ENCODE measurements at regions not wholly inside any gene's neighbourhood (a gene's known extent, or its start where the extent isn't known, plus 50 kb on each side); places are given as distances from the start of the nearest gene placed in this dataset.
A peak's percentile ranks its signal among the peaks of the same experiment; 100 is the strongest.

GRCh38 chr5:53219174-53219573 is 109.6 kb upstream of the MOCS2 start:
- no peak for DNase-seq (ENCODE audit: low read depth, low spot score)

DNA sequence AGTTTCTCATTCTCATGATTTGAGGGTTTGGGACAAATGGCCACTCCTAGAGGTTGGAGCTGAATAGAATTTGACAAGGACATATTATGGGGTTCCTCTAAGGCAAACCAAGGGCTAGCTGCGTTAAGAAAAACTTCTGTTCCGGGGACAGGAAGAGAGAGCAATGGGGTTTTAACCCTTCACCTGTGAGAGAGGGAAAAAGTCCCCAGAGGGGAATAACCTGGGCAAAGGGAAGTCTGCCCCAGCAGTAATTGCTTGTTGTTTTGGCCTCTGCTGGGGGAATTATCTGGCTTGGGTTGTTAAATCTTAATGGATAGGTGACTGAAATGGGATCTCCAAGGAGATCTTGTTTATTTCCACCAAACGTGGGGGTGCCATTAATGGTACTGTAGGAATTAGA is 110.1 kb upstream of the MOCS2 start:
- DNase-seq (ENCODE audit: low read depth, low spot score) = no peak

GRCh38 chr5:53233645-53234405 is 124.3 kb upstream of the MOCS2 start:
- DNase-seq (ENCODE audit: low read depth, low spot score) = no peak

GRCh38 chr5:53236683-53237082 is 127.1 kb upstream of the MOCS2 start:
- no peak for DNase-seq (ENCODE audit: low read depth, low spot score)

GRCh38 chr5:53237876-53238275 is 128.3 kb upstream of the MOCS2 start:
- no peak for DNase-seq (ENCODE audit: low read depth, low spot score)

DNA sequence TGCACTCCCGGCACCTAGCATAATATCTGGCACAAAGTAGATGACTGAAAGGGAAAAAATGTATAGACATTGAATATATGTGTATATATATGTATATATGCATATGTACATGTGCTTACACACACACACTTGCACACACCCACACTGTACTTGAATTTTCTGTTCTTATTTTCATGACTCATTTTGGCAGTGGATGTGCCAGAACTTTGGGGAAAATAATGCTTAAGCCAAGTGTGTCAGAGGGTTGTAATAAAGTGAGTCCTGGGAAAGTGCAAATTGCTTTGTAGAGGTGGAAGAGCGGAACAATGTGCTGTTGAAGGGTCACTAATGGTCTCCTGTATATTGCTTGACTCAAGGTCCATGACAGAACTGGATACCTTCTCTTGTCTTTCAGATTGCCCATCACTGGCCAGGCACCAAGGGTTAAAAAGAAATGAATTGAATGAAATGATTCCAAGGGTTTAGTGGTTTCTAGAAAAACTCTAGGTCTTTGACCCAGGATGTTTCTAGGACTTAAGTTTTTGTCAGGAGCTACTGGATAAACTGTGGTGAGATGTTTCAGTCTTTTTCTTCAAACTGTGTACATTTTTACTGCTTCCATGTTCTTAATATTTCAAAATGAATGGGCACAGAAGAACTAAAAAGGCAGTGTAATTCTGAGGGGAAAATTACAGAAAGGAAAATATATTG is 129.9 kb upstream of the MOCS2 start:
- DNase-seq (ENCODE audit: low read depth, low spot score) = no peak

DNA sequence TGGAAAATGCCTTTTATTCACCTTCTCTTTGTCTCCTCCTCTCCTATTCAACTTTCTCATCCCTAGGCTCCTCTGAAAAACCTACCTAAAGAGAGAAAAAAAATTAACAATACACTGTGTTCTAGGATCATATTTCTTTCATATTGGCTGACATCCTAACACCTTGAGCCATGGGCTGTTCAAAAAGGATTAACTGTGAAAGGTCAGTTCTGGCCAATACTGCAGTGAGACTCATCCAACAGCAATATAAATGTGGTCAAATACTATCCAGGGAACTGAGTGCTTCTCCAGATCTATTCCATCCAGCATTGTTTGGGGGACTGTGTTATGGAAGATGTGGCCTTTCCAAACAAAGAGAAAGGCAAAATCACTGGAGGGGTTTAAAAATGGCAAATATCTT is 131.1 kb upstream of the MOCS2 start:
- no peak for DNase-seq (ENCODE audit: low read depth, low spot score)

DNA sequence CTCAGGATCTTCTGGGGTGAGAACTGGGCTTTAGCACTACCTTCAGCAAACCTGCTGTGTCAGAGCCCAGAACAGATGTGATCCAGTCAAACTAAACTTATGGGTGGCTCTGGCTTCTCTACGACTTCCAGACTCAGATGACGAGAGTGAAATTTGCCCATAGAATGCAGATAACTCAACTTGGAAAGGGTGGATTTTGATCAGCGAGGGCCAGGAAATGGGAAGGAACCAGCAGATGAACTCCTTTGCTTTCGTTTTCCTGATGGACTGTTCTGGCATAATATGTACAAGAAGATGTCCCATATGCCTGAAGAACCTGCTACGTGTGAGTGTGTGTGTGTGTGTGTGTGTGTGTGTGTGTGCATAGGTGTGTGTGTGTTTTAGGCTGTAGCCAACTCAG is 132.0 kb upstream of the MOCS2 start:
- DNase-seq (ENCODE audit: low read depth, low spot score) = no peak

DNA sequence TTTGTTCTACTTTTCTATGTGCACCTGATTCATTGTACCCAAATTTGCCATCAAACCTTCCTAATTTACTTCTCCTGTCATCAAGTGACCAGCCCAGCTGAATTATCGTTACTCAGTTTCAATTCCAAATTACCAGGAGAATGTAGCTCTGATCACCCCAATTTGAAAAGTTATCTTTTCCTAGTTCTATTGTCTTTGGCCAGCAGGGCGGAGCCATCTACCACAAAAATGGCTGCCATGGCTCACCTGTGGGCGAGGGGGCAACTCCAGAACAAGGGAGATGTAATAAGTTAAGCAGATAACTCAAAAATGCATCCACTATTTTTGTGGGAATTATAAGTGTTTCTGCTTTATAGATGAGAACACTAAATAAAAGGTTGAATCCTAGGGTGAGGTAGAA is 133.8 kb upstream of the MOCS2 start:
- DNase-seq (ENCODE audit: low read depth, low spot score) = no peak

DNA sequence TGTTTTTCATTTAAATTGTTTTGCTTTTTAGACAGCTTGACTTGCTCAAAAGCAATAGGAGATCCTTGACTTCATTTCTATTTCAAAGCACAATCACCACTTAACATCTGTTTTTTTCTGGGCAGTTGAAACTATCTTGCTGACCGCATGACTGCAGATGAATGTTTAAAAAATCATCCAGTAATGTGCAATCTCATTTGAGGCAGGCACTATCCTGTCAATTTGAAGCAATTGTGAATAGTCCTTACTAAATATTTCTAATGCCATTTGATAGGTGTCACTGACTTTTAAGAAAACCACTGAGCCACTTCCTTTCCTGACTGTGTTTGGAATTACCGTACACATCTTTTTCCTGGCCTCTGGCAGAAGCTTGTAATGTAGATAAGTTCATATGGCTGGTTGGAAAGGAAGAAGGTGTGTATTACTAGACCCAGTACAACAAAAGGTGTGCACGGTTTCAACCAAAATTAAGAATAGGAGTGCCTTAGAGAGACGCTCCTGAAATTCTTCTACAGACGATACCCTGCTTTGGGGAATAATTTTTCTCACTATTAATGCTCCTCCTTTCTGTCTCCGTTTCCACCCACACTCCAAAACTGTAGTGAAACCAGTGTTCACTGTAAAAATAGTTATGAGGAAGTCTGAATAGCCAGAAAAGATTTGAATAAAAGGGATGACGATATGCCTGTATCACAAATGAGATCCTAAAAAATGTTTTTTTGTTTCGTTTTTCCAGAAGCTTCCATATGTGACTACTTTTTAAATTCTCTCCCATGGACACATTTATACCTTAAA is 136.7 kb upstream of the MOCS2 start:
- peak; percentile 7 for DNase-seq (ENCODE audit: low read depth, low spot score)

DNA sequence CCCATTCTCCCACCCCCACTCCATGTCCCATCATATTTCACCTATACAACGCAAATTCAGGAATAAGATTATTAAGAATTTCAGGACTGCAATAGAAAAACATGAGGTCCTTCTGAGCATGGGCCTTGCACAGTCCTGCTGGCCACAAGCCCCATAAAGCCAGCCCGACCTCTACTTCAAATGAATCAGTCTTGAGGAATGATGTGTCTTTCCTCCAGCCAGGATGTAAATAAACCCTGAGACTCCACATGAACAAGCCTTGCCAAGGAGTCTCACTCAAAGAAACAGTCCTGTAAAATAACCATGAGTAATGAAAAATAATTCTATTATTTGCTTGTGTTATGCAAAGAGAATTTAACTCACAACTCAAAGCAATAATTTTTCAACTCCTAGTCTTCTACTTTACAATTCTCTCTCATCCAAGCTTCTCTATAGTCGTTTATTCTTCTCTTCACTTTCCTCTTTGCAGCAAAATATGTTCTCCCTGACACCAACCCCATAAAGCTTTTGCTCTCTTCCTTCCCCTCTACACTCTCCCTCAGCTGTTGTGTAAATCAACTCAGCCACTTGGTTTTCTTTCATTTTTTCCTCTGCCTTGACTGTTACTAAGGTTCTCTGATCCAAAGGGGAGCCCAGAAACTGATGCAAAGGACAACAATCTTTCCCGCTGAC is 140.1 kb upstream of the MOCS2 start:
- peak; percentile 79 for DNase-seq (ENCODE audit: low read depth, low spot score)

DNA sequence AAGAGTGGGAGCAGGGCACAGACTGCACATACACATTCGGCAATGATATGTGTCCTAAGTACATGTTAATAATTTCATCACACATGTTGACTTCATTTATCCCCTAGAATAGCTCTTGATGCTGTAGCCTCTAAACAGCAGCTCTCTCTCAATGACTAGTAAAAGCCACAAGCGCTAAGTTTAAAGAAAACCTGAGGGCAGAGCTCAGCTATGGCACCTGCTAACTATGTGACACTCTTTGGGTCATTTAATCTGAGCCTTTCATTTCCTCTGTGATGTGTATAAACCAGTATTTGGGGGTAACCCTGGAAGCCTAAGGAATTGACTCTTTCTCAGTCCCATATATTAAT is 140.6 kb upstream of the MOCS2 start:
- no peak for DNase-seq (ENCODE audit: low read depth, low spot score)

GRCh38 chr5:53253421-53253871 is 143.9 kb upstream of the MOCS2 start:
- no peak for DNase-seq (ENCODE audit: low read depth, low spot score)

DNA sequence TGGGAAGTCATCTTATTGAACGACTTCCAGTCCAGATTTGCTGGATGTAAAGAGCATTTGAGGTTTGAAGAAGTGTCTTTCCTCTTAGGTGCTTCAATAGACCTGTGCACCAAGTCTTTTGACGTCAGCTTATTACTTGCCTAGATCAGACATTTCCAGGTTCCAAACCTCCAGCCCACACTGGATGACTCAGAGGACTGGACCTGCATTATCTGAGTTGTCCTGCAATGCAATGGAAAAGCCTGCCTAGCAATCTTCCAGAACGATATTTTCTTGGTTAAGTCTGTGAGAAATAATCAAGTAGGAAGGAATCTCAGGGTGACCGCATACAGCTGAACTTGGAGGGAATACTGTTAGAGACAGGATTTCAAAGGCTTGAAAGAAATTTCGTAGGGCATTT is 147.2 kb upstream of the MOCS2 start:
- no peak for DNase-seq (ENCODE audit: low read depth, low spot score)

DNA sequence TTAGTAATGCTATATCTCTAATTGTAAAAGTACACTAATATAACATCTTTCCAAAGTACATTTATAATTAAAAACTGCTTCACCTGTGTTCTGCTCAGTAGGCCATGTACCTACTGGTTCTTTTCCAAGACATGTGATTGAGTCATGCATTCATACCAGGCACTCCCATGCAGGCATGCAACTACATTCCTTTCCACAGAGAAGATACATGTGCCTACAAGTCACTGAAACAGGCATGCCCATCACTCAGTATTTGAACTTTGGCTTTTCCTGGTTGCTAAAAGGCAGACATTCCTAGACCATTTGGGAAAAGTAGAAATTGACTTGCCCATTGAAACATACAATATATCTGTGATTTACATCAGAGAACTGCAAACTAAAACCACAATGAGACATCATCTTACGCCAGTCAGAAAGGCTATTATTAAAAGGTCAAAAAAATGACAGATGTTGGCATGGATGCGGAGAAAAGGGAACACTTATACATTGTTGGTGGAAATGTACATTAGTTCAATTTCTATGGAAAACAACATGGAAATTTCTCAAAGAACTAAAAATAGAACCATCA is 148.3 kb upstream of the MOCS2 start:
- DNase-seq (ENCODE audit: low read depth, low spot score) = no peak

GRCh38 chr5:53259176-53259575 is 149.6 kb upstream of the MOCS2 start:
- no peak for DNase-seq (ENCODE audit: low read depth, low spot score)

DNA sequence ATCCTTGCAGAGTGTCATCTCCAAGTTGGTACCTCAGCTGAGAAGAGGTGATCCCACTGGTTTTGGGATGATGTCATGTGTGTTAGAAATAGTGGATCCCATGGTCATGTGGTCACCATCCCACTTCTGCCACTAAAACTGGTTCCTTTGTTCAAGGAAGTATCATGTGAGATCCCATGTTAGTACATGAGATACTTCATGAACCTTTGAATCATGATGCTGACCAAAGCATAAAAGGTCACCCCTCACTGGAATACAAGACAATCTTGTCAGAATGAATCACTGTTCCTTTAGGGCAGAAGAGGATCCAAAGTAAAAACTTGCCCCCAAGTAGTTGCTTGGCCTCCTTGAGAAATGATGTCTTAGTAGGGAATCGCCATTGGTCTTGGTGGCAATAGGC is 150.9 kb upstream of the MOCS2 start:
- no peak for DNase-seq (ENCODE audit: low read depth, low spot score)

GRCh38 chr5:53261245-53261644 is 151.7 kb upstream of the MOCS2 start:
- no peak for DNase-seq (ENCODE audit: low read depth, low spot score)

- no peak for DNase-seq (ENCODE audit: low read depth, low spot score)
Measured at GRCh38 chr5:53262348-53262970, 152.9 kb upstream of the MOCS2 start.

DNA sequence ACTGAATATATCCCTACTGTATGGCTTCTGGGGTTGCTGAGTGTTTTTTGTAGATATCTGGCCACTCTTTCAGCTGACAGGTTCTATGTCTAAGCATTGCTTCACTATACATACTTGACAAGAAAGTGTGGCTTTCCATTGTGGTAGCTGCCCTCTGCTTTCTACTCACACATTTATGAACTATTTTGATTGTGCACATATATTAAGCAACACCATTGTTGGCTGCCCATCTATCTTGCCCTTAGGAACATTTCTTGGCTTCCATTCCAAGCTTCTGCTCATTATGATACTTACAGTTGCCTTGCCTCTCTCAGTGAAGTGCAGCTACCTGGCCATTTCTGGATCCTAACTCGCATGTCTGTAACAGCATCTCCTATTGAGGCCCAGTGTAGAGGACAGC is 153.6 kb upstream of the MOCS2 start:
- DNase-seq (ENCODE audit: low read depth, low spot score) = no peak

DNA sequence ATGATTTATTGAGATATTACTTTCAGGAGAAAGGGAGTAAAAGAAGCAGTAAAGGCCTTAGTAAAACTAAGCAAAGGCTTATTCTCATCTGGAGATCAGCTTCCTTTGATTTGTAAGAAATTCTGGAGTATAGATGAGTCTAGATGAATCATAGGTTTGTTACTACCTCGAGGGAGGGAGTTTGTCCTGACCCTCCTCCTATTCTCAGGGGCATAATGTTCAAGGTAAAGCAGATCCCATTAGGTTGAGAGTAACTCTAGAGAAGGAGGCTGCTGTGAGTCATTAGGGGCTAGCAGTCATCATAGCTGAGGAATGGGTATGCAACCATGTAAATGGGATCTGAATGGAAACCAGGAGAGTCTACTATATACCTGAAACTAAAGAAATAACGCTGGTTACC is 155.5 kb upstream of the MOCS2 start:
- no peak for DNase-seq (ENCODE audit: low read depth, low spot score)

Data from smooth muscle cell of the brain vasculature (primary cell).